Keratinocyte (primary cell): ENCODE measurements at regions not wholly inside any gene's neighbourhood (a gene's known extent, or its start where the extent isn't known, plus 50 kb on each side); places are given as distances from the start of the nearest gene placed in this dataset.
"Not testable (repeated sequence)": the region's sequence is repeated elsewhere in the genome, so short reads cannot be mapped to it uniquely, and the experiment has no call there.

Experiments used
- EZH2 ChIP-seq: IDR thresholded peaks from one replicate; pipeline ENCODE4 v1.6.1; 2012; ENCODE audit warnings: inconsistent platforms, mild to moderate bottlenecking, low read length, moderate library complexity
- TF ChIP-seq, protein P1 (sequence below), 3 experiments: IDR thresholded peaks in 1 of 3; conservative IDR thresholded peaks in 1 of 3; optimal IDR thresholded peaks in 1 of 3; 2 replicates in 2 of 3; 3 replicates in 1 of 3; pipeline versions ENCODE3 to v1.5.1; 2011; ENCODE audit warnings: low read length in 3 of 3, mild to moderate bottlenecking in 3 of 3, moderate library complexity in 2 of 3, control low read depth in 1 of 3, inconsistent platforms in 1 of 3; ENCODE audit not compliant: insufficient read depth in 2 of 3; ENCODE audit errors: extremely low read depth in 1 of 3

DNA sequence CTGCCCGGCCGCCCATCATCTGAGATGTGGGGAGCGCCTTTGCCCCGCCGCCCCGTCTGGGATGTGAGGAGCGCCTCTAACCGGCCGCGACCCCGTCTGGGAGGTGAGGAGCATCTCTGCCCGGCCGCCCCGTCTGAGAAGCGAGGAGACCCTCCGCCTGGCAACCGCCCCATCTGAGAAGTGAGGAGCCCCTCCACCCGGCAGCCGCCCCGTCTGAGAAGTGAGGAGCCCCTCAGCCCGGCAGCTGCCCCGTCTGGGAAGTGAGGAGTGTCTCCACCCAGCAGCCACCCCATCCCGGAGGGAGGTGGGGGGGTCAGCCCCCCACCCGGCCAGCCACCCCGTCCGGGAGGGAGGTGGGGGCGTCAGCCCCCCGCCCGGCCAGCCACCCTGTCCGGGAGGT is 170.7 kb downstream of the TENT5D start:
- TF ChIP-seq, protein P1, sequence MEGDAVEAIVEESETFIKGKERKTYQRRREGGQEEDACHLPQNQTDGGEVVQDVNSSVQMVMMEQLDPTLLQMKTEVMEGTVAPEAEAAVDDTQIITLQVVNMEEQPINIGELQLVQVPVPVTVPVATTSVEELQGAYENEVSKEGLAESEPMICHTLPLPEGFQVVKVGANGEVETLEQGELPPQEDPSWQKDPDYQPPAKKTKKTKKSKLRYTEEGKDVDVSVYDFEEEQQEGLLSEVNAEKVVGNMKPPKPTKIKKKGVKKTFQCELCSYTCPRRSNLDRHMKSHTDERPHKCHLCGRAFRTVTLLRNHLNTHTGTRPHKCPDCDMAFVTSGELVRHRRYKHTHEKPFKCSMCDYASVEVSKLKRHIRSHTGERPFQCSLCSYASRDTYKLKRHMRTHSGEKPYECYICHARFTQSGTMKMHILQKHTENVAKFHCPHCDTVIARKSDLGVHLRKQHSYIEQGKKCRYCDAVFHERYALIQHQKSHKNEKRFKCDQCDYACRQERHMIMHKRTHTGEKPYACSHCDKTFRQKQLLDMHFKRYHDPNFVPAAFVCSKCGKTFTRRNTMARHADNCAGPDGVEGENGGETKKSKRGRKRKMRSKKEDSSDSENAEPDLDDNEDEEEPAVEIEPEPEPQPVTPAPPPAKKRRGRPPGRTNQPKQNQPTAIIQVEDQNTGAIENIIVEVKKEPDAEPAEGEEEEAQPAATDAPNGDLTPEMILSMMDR (optimal IDR thresholded peaks at IDR 0.05 in 1 of 3, IDR thresholded peaks at IDR 0.05 in 1 of 3, conservative IDR thresholded peaks at IDR 0.05 in 1 of 3; ENCODE audit: extremely low read depth in 1 of 3, insufficient read depth in 2 of 3, low read length in 3 of 3), result not testable (repeated sequence)
- TF ChIP-seq EZH2, result not testable (repeated sequence)
